ENCODE measurements at regions not wholly inside any gene's neighbourhood (a gene's known extent, or its start where the extent isn't known, plus 50 kb on each side); places are given as distances from the start of the nearest gene placed in this dataset.
"Not testable (repeated sequence)": the region's sequence is repeated elsewhere in the genome, so short reads cannot be mapped to it uniquely, and the experiment has no call there.

GRCh38 chr2:8441371-8441770 lies 240.5 kb upstream of the ID2 start:
- H3K27ac ChIP-seq (replicated peaks in 1 of 4): no peak overlapping the region
- intact Hi-C loops (cut with DNase I): no loop called here
- no peaks in the 10 kb centered on the region for H3K27me3 ChIP-seq
- TF ChIP-seq EP300 (IDR thresholded peaks at IDR 0.05): no peak
- TF ChIP-seq POLR2A (IDR thresholded peaks at IDR 0.05; ENCODE audit: low read depth): no peak
- no peak for TF ChIP-seq POLR2AphosphoS5 (IDR thresholded peaks at IDR 0.05)
- no peak for TF ChIP-seq CTCF (IDR thresholded peaks at IDR 0.05)
- DNase-seq (ENCODE audit: extremely low spot score): no peak
- no peak overlapping the region for H3K4me3 ChIP-seq
- no peaks in the 10 kb centered on the region for H3K36me3 ChIP-seq
- H3K4me1 ChIP-seq: peaks cover 0 to 9% (median 3%) of the 10 kb centered on the region in 4 donors
- 86% methylated on average over 12 of the region's 12 CpGs for WGBS
- H3K9me3 ChIP-seq: no peaks in the 10 kb centered on the region

- intact Hi-C loops (cut with DNase I): no loop called here
- H3K36me3 ChIP-seq: no peaks in the 10 kb centered on the region
- H3K4me3 ChIP-seq: no peak overlapping the region
- H3K9me3 ChIP-seq: no peaks in the 10 kb centered on the region
- no peaks in the 10 kb centered on the region for H3K27me3 ChIP-seq
- 63% methylated on average over 2 of the region's 2 CpGs for WGBS
- no peak for DNase-seq (ENCODE audit: extremely low spot score)
- TF ChIP-seq POLR2A (IDR thresholded peaks at IDR 0.05; ENCODE audit: low read depth): no peak
- no peak for TF ChIP-seq CTCF (IDR thresholded peaks at IDR 0.05)
- TF ChIP-seq EP300 (IDR thresholded peaks at IDR 0.05): no peak
- no peak for TF ChIP-seq POLR2AphosphoS5 (IDR thresholded peaks at IDR 0.05)
- H3K27ac ChIP-seq (replicated peaks in 1 of 4): no peak overlapping the region
- H3K4me1 ChIP-seq: peaks cover 0 to 9% (median 3%) of the 10 kb centered on the region in 4 donors
Measured at GRCh38 chr2:8441986-8442385, 239.9 kb upstream of the ID2 start.

- intact Hi-C loops (cut with DNase I): no loop called here
- H3K4me3 ChIP-seq: no peak overlapping the region
- 62% methylated on average over 4 of the region's 4 CpGs for WGBS
- H3K4me1 ChIP-seq: peaks cover 0 to 9% (median 1%) of the 10 kb centered on the region in 4 donors
- no peaks in the 10 kb centered on the region for H3K9me3 ChIP-seq
- DNase-seq (ENCODE audit: extremely low spot score): no peak
- no peaks in the 10 kb centered on the region for H3K36me3 ChIP-seq
- no peak for TF ChIP-seq EP300 (IDR thresholded peaks at IDR 0.05)
- no peak for TF ChIP-seq POLR2A (IDR thresholded peaks at IDR 0.05; ENCODE audit: low read depth)
- no peak for TF ChIP-seq POLR2AphosphoS5 (IDR thresholded peaks at IDR 0.05)
- H3K27ac ChIP-seq (replicated peaks in 1 of 4): no peak overlapping the region
- no peaks in the 10 kb centered on the region for H3K27me3 ChIP-seq
Measured at GRCh38 chr2:8442833-8443486, 238.9 kb upstream of the ID2 start.

- intact Hi-C loops (cut with DNase I): no loop called here
- Histone ChIP-seq H3K36me3 (no peaks in the 10 kb centered on the region), H3K9me3 (no peaks in the 10 kb centered on the region), H3K4me1 (no peaks in the 10 kb centered on the region), H3K27me3 (peaks cover 0 to 4% (median 0%) of the 10 kb centered on the region in 4 donors), H3K27ac (replicated peaks in 1 of 4) (no peak overlapping the region), H3K4me3 (no peak overlapping the region)
- WGBS: 40% methylated on average over 4 of the region's 4 CpGs
- TF ChIP-seq POLR2A (IDR thresholded peaks at IDR 0.05; ENCODE audit: low read depth): no peak
- no peak for TF ChIP-seq POLR2AphosphoS5 (IDR thresholded peaks at IDR 0.05)
- no peak for TF ChIP-seq CTCF (IDR thresholded peaks at IDR 0.05)
- TF ChIP-seq EP300 (IDR thresholded peaks at IDR 0.05): no peak
- no peak for DNase-seq (ENCODE audit: extremely low spot score)
Measured at GRCh38 chr2:8445580-8445979, 236.3 kb upstream of the ID2 start.

GRCh38 chr2:8446751-8447150 lies 235.1 kb upstream of the ID2 start:
- H3K4me1 ChIP-seq; DNase-seq (ENCODE audit: extremely low spot score); H3K4me3 ChIP-seq; H3K27ac ChIP-seq (replicated peaks in 1 of 4); intact Hi-C loops (cut with DNase I); H3K36me3 ChIP-seq; H3K27me3 ChIP-seq; H3K9me3 ChIP-seq: not testable (repeated sequence)
- WGBS: 91% methylated on average over 3 of the region's 3 CpGs

Measured in esophagus muscularis mucosa (tissue), 4 donors.